ENCODE measurements at regions not wholly inside any gene's neighbourhood (a gene's known extent, or its start where the extent isn't known, plus 50 kb on each side); places are given as distances from the start of the nearest gene placed in this dataset.

DNA sequence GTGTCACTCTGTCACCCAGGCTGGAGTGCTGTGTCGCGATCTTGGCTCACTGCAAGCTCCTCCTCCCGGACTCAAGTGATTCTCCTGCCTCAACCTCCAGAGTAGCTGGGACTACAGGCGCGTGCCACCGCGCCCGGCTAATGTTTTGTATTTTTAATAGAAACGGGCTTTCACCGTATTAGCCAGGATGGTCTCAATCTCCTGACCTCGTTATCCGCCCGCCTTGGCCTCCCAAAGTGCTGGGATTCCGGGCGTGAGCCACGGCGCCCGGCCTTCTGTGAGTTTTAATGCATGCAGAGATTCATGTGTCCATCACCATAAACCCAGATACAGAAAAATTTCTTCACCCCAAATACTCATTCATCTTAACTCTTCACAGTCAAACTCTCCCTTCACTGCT lies 1046.7 kb downstream of the CDH9 start:
- TF ChIP-seq POLR2A (IDR thresholded peaks at IDR 0.05): no peak
- TF ChIP-seq CTCF (IDR thresholded peaks at IDR 0.05): no peak
- no peak for TF ChIP-seq POLR2AphosphoS5 (IDR thresholded peaks at IDR 0.05)

All from prostate gland (tissue), 2 donors.